GM19328 (cell line): ENCODE measurements at regions not wholly inside any gene's neighbourhood (a gene's known extent, or its start where the extent isn't known, plus 50 kb on each side); places are given as distances from the start of the nearest gene placed in this dataset.
"Not testable (repeated sequence)": the region's sequence is repeated elsewhere in the genome, so short reads cannot be mapped to it uniquely, and the experiment has no call there.

Experiments used
- ATAC-seq: cut with Tn5 transposase; IDR thresholded peaks from one replicate; pipeline ENCODE4 v1.9.1; 2021; ENCODE audit warnings: mild to moderate bottlenecking, moderate library complexity; ENCODE audit not compliant: unreplicated experiment

DNA sequence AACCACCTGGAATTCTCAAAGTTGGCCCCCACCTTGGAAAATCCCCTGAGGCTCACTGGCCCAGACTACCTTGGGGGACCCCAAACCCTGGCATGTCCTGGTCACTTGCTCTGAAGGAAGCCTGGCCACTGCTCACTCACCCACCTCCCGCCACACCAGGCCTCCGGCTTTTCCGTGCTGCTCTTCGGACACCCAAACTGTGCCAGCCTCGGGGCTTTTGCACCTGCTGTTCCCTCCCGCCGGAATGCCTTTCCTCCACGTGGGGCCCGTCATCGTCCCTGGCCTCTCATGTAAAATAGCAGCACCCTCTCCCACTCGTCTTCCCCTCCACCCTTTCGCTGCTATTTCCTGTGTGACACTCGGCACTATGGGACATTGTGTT, 87.2 kb upstream of the NCOR2 start:
- no peak for ATAC-seq

DNA sequence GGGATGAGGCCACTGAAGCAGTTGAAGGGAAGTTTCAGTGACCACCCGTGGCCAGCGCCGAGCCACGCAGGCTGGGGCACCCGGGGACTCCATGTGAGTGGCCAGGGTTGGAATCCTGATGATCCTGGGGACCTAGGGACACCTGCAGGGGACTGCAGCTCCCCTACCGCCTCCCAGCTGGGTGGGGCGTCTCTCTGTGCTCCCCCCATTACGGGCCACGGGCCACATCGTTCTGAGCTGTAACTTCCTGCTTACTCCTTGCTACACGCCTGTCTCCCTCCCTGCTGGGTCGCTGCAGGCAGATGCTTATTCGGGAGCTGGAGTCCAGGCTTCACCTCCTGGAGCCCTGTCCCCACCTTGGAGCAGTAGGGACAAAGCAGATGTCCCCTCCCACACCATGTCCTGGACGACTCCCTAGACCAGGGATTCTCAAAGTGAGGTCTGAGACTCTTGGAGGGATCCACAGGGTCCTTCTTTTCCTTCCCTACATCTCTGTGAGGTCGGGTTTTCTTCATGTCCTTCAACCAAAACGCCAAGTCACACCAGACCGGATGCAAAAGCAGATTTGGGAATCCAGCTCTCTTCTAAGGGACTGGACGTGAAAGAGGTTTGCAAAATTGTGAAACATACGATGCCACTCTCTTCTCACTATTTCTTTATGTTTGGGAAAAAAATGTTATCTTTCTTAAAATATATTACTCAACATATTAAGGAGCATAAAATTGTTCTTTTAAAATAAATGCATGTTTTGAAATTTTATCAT, 85.9 kb upstream of the NCOR2 start:
- no peak for ATAC-seq

DNA sequence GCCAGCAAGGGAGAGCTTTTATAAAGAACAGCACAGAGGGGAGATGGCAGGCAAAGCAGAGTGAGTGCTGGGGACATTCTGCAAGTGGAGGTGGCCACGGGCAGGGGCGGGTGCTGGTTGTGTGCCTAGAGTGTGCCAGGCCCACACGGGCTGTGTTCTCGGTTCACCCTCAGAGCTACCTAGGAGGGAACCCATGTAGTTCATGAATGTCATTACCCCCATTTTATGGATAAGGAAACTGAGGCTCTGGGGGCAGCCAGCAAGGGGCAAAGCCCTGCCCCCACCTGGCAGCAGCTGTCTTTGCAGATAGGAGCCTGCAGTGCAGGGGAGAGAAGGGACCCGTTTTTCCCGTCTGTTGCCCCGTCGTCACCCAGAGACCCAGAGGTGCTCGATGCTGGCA, 85.2 kb upstream of the NCOR2 start:
- no peak for ATAC-seq

DNA sequence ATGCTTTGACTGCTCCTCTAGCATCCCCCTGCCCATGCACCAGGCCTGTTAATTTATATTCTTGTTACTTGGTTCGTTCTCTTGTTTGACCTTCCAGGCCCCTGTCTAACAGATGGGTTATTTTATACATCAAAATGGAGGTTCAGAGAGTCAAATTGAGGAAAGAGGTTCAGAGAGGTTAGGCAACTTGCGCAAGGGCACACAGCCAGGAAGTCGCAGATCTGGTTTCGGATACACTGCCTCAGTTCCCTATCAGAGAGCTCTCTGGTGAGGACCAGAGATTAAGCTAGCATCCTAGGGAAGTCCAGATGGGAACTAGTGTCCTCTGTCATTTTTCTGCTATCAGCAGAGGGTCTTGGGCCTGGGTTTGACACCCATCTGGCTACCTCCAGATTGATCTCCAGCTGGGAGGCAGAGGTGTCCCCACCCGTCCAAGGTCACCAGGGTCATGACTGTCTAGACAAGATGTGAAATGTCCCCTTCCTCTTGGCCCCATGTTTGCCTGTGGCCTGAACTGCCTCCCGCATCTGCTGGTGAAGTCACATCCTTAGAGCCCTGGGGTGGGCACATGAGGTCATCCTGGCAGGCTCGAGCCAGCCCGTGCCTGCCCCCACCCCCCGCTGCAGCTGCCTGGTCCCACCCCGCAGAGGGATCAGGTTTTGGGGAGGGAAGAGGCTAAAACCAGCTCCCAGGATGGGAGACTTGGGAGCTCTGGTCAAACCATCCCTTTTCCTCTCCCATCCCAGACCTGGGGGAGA, 84.3 kb upstream of the NCOR2 start:
- no peak for ATAC-seq

DNA sequence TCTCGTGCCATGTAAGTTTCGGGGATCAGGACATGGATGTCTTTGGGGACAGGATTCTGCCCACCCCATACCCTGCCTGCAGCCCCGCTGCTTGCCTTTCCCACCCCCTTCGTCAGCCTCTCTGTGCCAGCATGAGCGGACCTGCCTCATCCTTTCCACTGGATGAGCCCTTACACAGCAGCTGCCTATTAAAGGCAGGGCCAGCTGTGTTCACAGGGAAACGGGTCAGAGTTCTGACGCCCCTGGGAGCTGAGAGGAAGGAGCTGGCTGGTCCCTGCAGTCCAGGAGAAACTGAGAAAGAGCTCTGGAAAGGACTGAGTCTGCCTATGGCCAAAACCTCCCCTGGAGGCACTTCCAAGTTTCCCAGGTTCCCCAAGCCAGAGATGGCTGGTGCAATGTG, 83.5 kb upstream of the NCOR2 start:
- no peak for ATAC-seq

DNA sequence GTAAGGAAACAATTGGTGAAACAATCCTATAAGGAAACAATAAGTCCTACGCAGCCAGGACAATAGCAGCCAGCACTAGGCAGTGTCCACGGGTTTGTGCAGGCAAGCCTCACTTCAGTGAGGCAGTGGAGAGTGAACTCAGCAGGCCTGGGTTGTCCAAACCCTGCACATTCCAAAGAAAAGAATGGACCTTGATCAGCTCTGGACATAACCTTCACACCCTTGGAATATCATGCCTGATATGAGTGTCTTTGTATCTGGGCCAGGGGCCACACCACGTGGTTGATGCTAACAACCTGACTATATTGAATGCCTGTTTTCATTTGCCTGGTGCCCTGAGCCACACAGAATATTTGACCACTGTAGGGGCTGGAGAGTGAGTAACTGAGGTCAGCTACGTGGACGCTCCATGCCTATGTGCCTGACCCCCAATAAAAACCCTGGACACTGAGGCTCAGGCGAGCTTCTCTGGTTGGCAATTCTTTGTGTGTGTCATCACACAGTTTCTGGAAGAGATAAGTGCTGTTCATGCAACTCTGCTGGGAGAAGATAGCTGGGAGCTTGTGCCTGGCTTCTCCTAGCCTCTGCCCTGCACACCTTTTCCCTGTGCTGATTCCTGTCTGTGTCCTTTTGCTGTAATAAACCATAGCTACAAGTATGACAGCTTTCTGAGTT, 81.4 kb upstream of the NCOR2 start:
- no peak for ATAC-seq

DNA sequence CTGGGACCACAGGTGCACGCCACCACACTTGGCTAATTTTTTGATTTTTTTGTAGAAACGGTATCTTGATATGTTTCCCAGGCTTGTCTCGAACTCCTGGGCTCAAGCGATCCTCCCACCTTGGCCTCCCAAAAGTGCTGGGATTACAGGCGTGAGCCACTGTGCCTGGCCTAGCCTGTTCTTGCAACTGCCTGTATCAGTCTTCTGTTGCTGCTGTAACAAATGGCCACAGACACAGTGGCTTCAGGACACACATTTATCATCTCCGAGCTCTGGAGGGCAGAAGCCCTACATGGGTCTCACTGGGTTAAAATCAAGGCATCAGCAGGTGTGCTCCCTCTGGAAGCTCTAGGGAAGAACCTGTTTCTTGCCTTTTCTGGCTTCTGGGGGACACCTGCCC, 79.9 kb upstream of the NCOR2 start:
- no peak for ATAC-seq

DNA sequence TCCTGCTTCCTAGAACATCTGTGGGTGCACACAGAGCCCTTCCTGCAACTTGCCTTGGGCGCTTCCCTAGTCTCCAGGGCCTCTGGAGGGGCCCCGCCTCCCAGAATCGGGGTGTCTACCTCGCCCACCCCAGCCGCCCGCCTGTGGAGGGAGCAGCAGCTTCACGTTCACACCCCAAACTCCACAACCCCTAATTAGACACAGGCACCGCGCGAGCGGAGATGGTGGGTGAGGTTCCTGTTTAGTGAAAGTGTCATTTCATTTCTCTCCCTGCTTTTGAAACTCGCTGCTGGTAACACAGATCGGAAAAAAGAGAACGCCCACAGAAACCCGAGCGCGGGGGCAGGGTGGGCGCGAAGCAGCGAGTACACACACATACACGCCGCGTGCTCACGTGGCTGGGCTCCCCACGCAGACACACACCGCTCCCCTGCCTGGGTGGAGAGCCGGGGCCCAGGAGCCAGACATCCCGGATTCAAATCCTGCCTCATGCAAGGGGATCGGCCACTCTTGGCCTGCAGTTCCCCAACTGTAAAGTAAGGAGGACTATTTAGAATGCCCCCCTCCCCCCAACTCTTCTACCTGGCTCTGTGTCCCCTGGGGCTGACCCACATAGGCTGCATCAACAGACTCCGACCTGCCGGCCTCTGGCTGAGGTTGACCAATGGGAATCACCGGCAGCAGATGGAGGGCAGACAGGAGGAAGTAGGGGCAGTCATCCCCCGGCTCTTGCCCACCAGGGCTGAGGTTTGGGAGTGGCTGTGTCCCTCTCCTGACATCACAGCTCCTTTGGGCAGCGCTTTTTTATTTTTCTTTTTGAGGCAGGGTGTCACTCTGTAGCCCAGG, 79.2 kb upstream of the NCOR2 start:
- no peak for ATAC-seq

DNA sequence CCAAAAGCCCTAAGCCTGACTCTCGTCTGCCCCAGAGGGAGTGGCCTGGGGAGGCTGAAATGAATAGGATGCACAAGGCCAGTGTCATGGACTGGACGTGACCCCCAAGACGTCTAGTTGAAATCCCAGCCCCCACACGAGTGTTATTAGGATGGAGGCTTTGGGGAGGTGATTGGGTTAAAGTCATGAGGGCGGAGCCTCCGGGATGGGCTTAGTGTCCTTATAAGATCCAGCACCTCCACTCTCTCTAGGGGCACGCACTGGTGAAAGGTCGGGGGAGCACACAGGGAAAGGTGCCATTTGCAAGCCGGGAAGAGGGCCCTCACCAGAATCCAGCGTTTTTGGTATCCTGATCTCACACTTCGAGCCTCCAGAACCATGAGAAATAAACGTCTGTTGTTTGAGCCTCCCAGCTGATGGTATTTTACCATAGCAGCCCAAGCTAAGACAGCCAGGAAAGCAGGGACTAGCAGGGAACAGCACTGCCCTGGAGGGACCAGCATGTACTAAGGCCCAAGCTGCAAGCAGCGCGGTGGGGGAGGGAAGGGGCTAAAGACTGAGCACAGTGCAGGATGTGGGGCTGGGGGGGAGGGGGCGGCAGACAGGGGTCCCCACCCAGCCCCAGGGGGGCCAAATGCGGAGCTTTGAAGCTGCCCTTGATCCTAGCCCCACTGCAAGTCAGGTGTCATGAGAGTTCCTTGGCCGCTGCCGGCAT, 78.3 kb upstream of the NCOR2 start:
- no peak for ATAC-seq

DNA sequence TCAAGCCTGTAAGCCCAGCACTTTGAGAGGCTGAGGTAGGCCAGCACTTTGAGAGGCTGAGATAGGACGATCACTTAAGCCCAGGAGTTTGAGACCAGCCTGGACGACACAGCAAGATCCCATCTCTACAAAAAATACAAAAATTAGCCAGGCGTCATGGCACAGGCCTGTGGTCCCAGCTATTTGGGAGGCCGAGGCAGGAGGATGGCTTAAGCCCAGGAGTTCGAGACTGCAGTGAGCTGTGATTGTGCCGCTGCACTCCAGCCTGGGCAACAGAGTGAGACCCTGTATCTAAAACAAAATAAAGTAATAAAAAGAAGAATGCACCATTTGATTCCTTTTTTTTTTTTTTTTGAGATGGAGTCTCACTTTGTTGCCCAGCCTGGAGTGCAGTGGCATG, 76.4 kb upstream of the NCOR2 start:
- not testable (repeated sequence) for ATAC-seq

DNA sequence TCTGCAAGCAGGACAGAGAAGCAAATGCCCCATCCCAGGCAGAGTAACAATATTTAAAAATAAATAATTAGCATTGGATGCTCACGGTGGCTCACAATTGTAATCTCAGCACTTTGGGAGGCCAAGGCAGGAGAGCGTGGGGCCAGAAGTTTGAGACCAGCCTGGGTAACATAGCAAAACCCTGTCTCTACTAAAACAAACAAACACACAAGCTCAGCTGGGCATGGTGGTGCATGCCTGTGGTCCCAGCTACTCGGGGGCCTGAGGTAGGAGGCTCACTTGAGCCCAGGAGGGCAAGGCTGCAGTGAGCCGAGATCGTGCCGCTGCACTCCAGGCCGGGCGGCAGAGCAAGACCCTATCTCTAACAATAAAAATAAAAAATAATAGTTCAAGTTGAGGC, 74.7 kb upstream of the NCOR2 start:
- no peak for ATAC-seq

DNA sequence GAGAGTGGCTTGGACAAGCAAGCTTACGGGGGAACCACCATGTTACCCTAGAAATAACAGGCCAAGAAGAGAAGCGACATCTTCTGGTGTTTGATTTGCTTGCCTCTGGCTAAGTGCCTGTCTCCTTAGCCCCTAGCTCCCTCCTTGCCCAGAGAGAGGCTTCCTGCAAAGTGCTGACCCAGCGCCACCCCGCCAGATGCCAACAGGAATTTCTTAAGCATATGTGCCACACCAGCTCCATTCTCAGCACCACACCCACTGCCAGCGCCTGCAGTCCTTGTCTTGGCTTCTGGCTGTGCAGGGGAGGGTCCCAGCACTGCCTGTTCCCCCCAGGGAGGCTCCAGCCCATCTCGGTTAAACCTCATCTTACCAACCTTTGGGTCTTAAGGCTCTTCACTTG, 74.2 kb upstream of the NCOR2 start:
- no peak for ATAC-seq

DNA sequence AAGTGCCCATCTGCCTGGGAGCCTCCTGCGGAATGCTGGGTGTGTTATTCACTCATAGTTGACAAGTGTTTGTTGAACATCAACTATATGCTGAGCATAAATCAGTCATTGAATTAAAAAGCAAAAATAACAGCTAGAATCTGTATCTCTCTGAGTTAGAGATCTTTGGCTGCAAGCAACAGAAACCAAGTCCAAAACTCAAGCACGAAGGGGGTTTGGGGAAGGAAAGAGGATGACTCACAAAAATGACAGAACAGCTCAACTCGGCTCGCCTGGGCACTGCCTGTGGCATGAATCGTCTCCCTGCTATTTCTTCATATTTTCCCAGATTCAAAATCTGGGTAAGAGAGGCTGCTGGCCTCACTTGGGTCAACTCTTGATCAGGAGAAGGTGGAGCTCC, 72.6 kb upstream of the NCOR2 start:
- no peak for ATAC-seq

DNA sequence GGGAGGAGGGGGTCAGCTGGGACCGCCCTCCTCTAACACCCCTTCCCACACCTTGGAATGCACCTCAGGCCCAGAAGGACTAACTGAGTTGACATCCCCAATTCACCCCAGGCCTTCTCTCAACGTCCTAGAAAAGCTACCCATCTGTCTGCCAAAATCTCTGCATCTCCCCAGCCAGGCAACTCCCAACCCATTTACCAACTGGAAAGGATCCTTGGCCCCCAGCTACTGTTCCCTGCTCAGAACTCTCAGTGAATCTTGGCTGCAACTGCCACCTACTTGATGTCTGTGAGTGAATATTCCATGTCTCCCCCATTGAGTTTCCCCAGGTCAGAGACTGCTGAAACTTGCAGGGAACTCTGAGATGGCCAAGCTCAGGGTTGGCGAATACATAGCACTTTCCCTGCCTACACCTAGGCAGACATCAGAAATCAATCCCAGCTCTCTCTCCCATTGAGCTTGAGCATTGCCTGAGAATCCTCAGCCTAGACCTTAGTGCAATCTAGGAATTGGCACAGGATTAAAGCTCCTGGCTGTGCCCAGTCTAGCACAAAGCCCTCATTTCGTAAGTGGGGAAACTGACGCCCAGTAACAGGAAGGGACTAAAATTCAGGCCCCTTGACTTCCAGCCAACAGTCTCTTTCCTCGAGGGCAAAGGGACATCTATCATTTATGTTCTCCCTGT, 71.9 kb upstream of the NCOR2 start:
- no peak for ATAC-seq

DNA sequence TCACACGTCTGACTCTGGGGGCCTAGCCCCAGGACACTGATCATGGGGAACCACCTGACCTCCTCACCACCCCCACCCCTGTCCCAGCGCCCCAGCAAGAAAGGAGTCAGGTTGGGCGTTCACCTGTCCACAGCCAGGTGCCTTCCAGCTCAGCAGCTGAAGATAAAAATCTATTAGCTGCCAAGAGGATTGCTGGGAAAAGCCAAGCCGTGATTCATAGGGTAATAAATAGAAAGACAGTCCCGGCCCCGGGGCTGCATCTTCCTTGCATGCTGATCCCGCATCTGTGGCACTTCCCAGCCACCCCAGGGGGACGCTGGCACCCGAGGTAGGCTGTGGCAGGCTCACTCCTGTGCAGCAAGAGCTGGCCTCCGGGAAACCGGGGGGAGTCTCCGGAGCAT, 70.2 kb upstream of the NCOR2 start:
- ATAC-seq, result no peak

DNA sequence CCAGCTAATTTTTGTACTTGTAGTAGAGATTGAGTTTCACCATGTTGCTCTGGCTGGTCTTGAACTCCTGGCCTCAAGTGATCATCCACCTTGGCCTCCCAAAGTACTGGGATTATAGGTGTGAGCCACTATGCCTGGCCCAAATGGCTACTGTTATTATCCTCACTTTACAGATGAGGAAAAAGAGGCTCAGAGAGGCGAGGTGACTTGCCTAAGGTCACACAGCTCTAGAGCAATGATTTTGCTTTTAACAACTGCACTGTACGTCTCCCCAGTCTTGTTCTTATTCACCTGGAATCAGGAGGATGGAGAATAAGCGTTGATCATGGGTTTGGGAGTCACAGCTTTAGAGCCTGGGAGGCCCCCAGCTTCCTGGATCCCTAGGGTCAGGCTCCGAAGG, 69.8 kb upstream of the NCOR2 start:
- ATAC-seq, result no peak

DNA sequence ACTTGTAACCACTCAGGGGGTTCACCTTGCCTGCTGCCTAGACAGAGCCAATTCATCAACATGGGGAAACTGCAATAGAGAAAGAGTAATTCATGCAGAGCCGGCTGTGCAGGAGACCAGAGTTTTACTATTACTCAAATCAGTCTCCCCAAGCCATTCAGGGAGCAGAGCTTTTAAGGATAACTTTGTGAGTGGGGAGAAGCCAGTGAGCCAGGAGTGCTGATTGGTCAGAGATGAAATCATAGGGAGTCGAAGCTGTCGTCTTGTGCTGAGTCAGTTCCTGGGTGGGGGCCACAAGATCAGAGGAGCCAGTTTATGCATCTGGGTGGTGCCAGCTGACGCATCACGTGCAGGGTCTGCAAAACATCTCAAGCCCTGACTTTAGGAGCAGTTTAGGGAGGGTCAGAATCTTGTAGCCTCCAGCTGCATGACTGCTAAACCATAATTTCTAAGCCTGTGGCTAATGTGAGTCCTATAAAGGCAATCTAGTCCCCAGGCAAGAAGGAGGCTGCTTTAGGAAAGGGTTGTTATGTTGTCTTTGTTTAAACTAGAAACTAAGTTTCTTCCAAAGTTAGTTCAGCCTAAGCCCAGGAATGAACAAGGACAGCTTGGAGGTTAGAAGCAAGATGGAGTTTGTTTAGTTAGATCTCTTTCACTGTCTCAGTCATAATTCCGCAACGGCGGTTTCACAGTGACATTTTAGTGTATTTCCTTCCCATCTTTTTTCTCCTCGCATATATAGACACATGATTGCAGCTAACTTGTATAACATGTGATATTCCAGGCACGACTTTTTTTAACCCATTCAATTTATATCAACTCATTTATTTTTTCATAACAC, 68.9 kb upstream of the NCOR2 start:
- no peak for ATAC-seq

DNA sequence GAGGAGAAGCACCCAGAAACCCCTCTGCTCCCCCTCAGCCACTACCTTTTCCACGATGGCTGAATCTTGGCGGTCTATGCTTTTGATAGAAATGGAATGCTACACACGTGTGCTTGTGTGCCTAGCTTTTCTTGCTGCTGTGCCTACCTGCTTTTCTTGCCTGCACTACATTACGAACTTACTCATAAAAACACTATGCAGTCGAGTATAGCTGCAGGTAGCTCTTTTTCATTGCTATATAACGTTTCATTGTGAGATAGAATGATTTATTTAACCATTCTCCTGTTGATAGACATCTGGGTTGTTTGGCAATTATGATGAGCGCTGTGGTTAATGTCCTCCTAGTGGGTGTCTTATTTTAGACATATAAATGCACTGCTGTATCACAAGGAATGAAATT, 67.9 kb upstream of the NCOR2 start:
- ATAC-seq, result no peak
